Liver (tissue), 8 donors: ENCODE measurements at regions not wholly inside any gene's neighbourhood (a gene's known extent, or its start where the extent isn't known, plus 50 kb on each side); places are given as distances from the start of the nearest gene placed in this dataset.
A peak's percentile ranks its signal among the peaks of the same experiment; 100 is the strongest.

Source experiments
- DNase-seq: peaks from one replicate; pipeline ENCODE4 v3.0.0-alpha.2; 2017; ENCODE audit warnings: low spot score
- H3K27ac ChIP-seq, 2 donors: one replicate each; pipeline ENCODE4 v1.7.0; 2013; ENCODE audit warnings: inconsistent platforms in 2 of 2, low read length in 2 of 2, control low read depth in 1 of 2, low read depth in 1 of 2, mild to moderate bottlenecking in 1 of 2
- H3K27me3 ChIP-seq, 4 donors: one replicate each; pipeline versions ENCODE4 v1.6.1 to v1.7.0; 2013; ENCODE audit warnings: low read length in 3 of 4, inconsistent platforms in 1 of 4, mild to moderate bottlenecking in 1 of 4, moderate library complexity in 1 of 4; ENCODE audit not compliant: control insufficient read depth in 4 of 4, insufficient read depth in 4 of 4
- H3K36me3 ChIP-seq, 4 donors: one replicate each; pipeline versions ENCODE4 v1.6.1 to v1.7.0; 2013; ENCODE audit warnings: low read length in 3 of 4, mild to moderate bottlenecking in 3 of 4, low read depth in 1 of 4, moderate library complexity in 1 of 4; ENCODE audit not compliant: control insufficient read depth in 4 of 4, insufficient read depth in 3 of 4
- H3K4me1 ChIP-seq, 4 donors: one replicate each; pipeline versions ENCODE4 v1.6.1 to v1.7.0; 2013; ENCODE audit warnings: low read length in 3 of 4, mild to moderate bottlenecking in 3 of 4, moderate library complexity in 1 of 4; ENCODE audit not compliant: control insufficient read depth in 4 of 4, insufficient read depth in 4 of 4
- H3K4me3 ChIP-seq, 3 donors: one replicate each; pipeline versions ENCODE4 v1.6.1 to v1.7.0; 2013; ENCODE audit warnings: low read length in 3 of 3, control low read depth in 1 of 3, low read depth in 1 of 3, mild to moderate bottlenecking in 1 of 3
- H3K9ac ChIP-seq, 2 donors: one replicate each; pipeline ENCODE4 v1.7.0; 2013; ENCODE audit warnings: low read length in 2 of 2, mild to moderate bottlenecking in 2 of 2, moderate library complexity in 2 of 2, control low read depth in 1 of 2, low read depth in 1 of 2
- H3K9me3 ChIP-seq, 4 donors: one replicate each; pipeline versions ENCODE4 v1.6.1 to v1.7.0; 2013; ENCODE audit warnings: low read length in 3 of 4; ENCODE audit not compliant: control insufficient read depth in 4 of 4
- ATF3 ChIP-seq: IDR thresholded peaks from 2 replicates; pipeline ENCODE4 v1.6.1; 2016; ENCODE audit warnings: antibody characterized with exemption
- CTCF ChIP-seq: fragments of 150-350 bp; IDR thresholded peaks from 2 replicates; pipeline ENCODE4 v1.5.1; 2017; ENCODE audit warnings: improper control_type of control experiment, low read depth, low read length; ENCODE audit not compliant: missing input control
- EGR1 ChIP-seq, 2 donors: IDR thresholded peaks; 2 replicates each; pipeline ENCODE4 v1.6.1; 2016 to 2018; ENCODE audit warnings: antibody characterized with exemption in 2 of 2, low read depth in 2 of 2
- FOXA1 ChIP-seq: IDR thresholded peaks from 2 replicates; pipeline ENCODE4 v1.6.1; 2016; ENCODE audit warnings: antibody characterized with exemption
- FOXA2 ChIP-seq: IDR thresholded peaks from 2 replicates; pipeline ENCODE4 v1.6.1; 2016; ENCODE audit warnings: antibody characterized with exemption
- GABPA ChIP-seq, 2 donors: IDR thresholded peaks in 1 of 2; conservative IDR thresholded peaks in 1 of 2; 2 replicates each; pipeline ENCODE4 v1.6.1; 2016; ENCODE audit warnings: antibody characterized with exemption in 2 of 2, mild to moderate bottlenecking in 1 of 2, moderate library complexity in 1 of 2
- HNF4A ChIP-seq, 2 donors: conservative IDR thresholded peaks; 2 replicates each; pipeline ENCODE4 v1.6.1; 2016; ENCODE audit warnings: antibody characterized with exemption in 2 of 2, mild to moderate bottlenecking in 2 of 2
- HNF4G ChIP-seq: IDR thresholded peaks from 2 replicates; pipeline ENCODE4 v1.6.1; 2016; ENCODE audit warnings: antibody characterized with exemption
- JUND ChIP-seq, 2 donors: IDR thresholded peaks; 2 replicates each; pipeline ENCODE4 v1.6.1; 2016; ENCODE audit warnings: antibody characterized with exemption in 2 of 2
- MAX ChIP-seq: IDR thresholded peaks from 2 replicates; pipeline ENCODE4 v1.6.1; 2016; ENCODE audit warnings: antibody characterized with exemption
- NR2F2 ChIP-seq: IDR thresholded peaks from 2 replicates; pipeline ENCODE4 v1.6.1; 2016; ENCODE audit warnings: antibody characterized with exemption
- RAD21 ChIP-seq, 2 donors: IDR thresholded peaks; 2 replicates each; pipeline ENCODE4 v1.6.1; 2016; ENCODE audit warnings: antibody characterized with exemption in 2 of 2, mild to moderate bottlenecking in 2 of 2
- REST ChIP-seq: IDR thresholded peaks from 2 replicates; pipeline ENCODE4 v1.6.1; 2016; ENCODE audit warnings: antibody characterized with exemption, mild to moderate bottlenecking
- RXRA ChIP-seq, 2 donors: IDR thresholded peaks; 2 replicates each; pipeline ENCODE4 v1.6.1; 2017 to 2018; ENCODE audit warnings: antibody characterized with exemption in 2 of 2, mild to moderate bottlenecking in 1 of 2
- SP1 ChIP-seq: IDR thresholded peaks from 2 replicates; pipeline ENCODE4 v1.6.1; 2018; ENCODE audit warnings: antibody characterized with exemption, mild to moderate bottlenecking
- TAF1 ChIP-seq: conservative IDR thresholded peaks from 2 replicates; pipeline ENCODE4 v1.6.1; 2016; ENCODE audit warnings: antibody characterized with exemption, mild to moderate bottlenecking
- YY1 ChIP-seq: IDR thresholded peaks from 2 replicates; pipeline ENCODE4 v1.6.1; 2016; ENCODE audit warnings: antibody characterized with exemption, mild to moderate bottlenecking
- ZBTB33 ChIP-seq: IDR thresholded peaks from 2 replicates; pipeline ENCODE4 v1.6.1; 2016; ENCODE audit warnings: antibody characterized with exemption
- WGBS: extraction: QIAGEN DNeasy Blood & Tissue Kit; methylation state at CpG from one replicate; pipeline ENCODE4 v1.1.7; 2013; 5-methylcytosine and 5-hydroxymethylcytosine counted together
- donor health status: healthy.
- donor health status: healthy.
- donor health status: healthy.
- donor health status: healthy.
- donor health status: healthy.

- H3K4me3 ChIP-seq: no peak overlapping the region
- WGBS: 68% methylated on average over 12 of the region's 12 CpGs
- DNase-seq: no peak
- TF ChIP-seq RAD21 (IDR thresholded peaks at IDR 0.05): peak; percentile 58 to 65
- TF ChIP-seq JUND (IDR thresholded peaks at IDR 0.05): no peak
- no peaks in the 10 kb centered on the region for H3K36me3 ChIP-seq
- no peaks in the 10 kb centered on the region for H3K4me1 ChIP-seq
- no peak overlapping the region for H3K27ac ChIP-seq
- H3K9me3 ChIP-seq: no peaks in the 10 kb centered on the region
- no peaks in the 10 kb centered on the region for H3K27me3 ChIP-seq
- H3K9ac ChIP-seq: no peak overlapping the region
Measured at GRCh38 chr5:142441616-142442015, 116.8 kb upstream of the SPRY4 start.

GRCh38 chr5:142439207-142439860 is 114.5 kb upstream of the SPRY4 start:
- no peaks in the 10 kb centered on the region for H3K9me3 ChIP-seq
- no peaks in the 10 kb centered on the region for H3K27me3 ChIP-seq
- DNase-seq: no peak
- H3K4me3 ChIP-seq: no peak overlapping the region
- TF ChIP-seq RXRA (IDR thresholded peaks at IDR 0.05) (no peak), MAX (no peak), TAF1 (no peak), ZBTB33 (no peak), SP1 (no peak), FOXA2 (no peak), FOXA1 (no peak), NR2F2 (no peak), HNF4G (no peak), ATF3 (no peak), GABPA (IDR thresholded peaks at IDR 0.05 in 1 of 2, conservative IDR thresholded peaks at IDR 0.05 in 1 of 2) (no peak), YY1 (no peak), REST (no peak), EGR1 (IDR thresholded peaks at IDR 0.05; ENCODE audit: low read depth in 2 of 2) (no peak), JUND (IDR thresholded peaks at IDR 0.05) (no peak), RAD21 (IDR thresholded peaks at IDR 0.05) (no peak), CTCF (no peak), HNF4A (conservative IDR thresholded peaks at IDR 0.05) (no peak)
- WGBS: 86% methylated on average over 7 of the region's 7 CpGs
- no peaks in the 10 kb centered on the region for H3K4me1 ChIP-seq
- H3K36me3 ChIP-seq: no peaks in the 10 kb centered on the region
- no peak overlapping the region for H3K9ac ChIP-seq
- H3K27ac ChIP-seq: no peak overlapping the region
